PC-9 (cell line): ENCODE measurements at regions not wholly inside any gene's neighbourhood (a gene's known extent, or its start where the extent isn't known, plus 50 kb on each side); places are given as distances from the start of the nearest gene placed in this dataset.

Source experiments
- BruUV-seq: library from RNA; stranded (reverse); fragments of 400-500 nt; replicated peaks from 2 replicates; lab custom pipeline; 2021; lab: Mats Ljungman, UMichigan
- CTCF ChIA-PET: fragments of 300-600 bp; sonication (Branson Sonifier 250); formaldehyde crosslinking; loops from one replicate; lab custom pipeline; 2022; ENCODE audit warnings: antibody characterized with exemption; lab: Charles Lee
- POLR2A ChIA-PET: fragments of 300-600 bp; sonication (Branson Sonifier 250); formaldehyde crosslinking; loops from one replicate; lab custom pipeline; 2022; ENCODE audit warnings: antibody characterized with exemption; ENCODE audit not compliant: unreplicated experiment; lab: Charles Lee
- DNase-seq, 2 experiments: peaks; one replicate each; pipeline versions ENCODE4 v3.0.0 to v3.0.0-alpha.2; 2015 to 2022; ENCODE audit warnings: mixed read lengths in 1 of 2
- H2AFZ ChIP-seq: fragments of 200-600 bp; sonication (generic); 2 replicates; pipeline ENCODE4 v1.8.1; 2017; ENCODE audit warnings: antibody characterized with exemption
- H3F3A ChIP-seq: fragments of 200-600 bp; sonication (generic); 2 replicates; pipeline ENCODE4 v1.8.1; 2017; ENCODE audit warnings: antibody characterized with exemption, mild to moderate bottlenecking, low read depth; ENCODE audit not compliant: insufficient read depth
- H3K27ac ChIP-seq: fragments of 200-600 bp; sonication (generic); 2 replicates; pipeline ENCODE4 v1.6.1; 2016; ENCODE audit warnings: mixed run types
- H3K27me3 ChIP-seq: fragments of 200-600 bp; sonication (generic); 2 replicates; pipeline ENCODE4 v1.6.1; 2016; ENCODE audit warnings: low read depth, mixed run types; ENCODE audit not compliant: insufficient read depth
- H3K36me3 ChIP-seq: fragments of 200-600 bp; sonication (generic); 2 replicates; pipeline ENCODE4 v1.6.1; 2016; ENCODE audit warnings: low read depth, mixed run types
- H3K4me1 ChIP-seq: fragments of 200-600 bp; sonication (generic); replicated peaks from 2 replicates; pipeline ENCODE4 v1.6.1; 2016; ENCODE audit warnings: mixed run types; ENCODE audit not compliant: insufficient read depth
- H3K4me2 ChIP-seq: fragments of 200-600 bp; sonication (generic); 2 replicates; pipeline ENCODE4 v1.6.1; 2017; ENCODE audit warnings: mixed run types
- H3K4me3 ChIP-seq: fragments of 200-600 bp; sonication (generic); 2 replicates; pipeline ENCODE4 v1.6.1; 2016; ENCODE audit warnings: mixed run types
- H3K79me2 ChIP-seq: fragments of 200-600 bp; sonication (generic); 2 replicates; pipeline ENCODE4 v1.6.1; 2017; ENCODE audit warnings: low read depth, mixed run types
- H3K9me2 ChIP-seq: fragments of 200-600 bp; sonication (generic); 2 replicates; pipeline ENCODE4 v1.8.1; 2017; ENCODE audit warnings: mild to moderate bottlenecking; ENCODE audit not compliant: insufficient read depth
- H3K9me3 ChIP-seq: fragments of 200-600 bp; sonication (generic); 2 replicates; pipeline ENCODE4 v1.8.1; 2016; ENCODE audit warnings: low read depth; ENCODE audit not compliant: insufficient read depth
- H4K20me1 ChIP-seq: fragments of 200-600 bp; sonication (generic); 2 replicates; pipeline ENCODE4 v1.8.1; 2017; ENCODE audit not compliant: insufficient read depth
- CTCF ChIP-seq: fragments of 200-600 bp; sonication (generic); conservative IDR thresholded peaks from 2 replicates; pipeline ENCODE4 v1.6.1; 2017; ENCODE audit warnings: mixed run types, antibody characterized with exemption, mild to moderate bottlenecking, moderate library complexity
- EZH2 ChIP-seq: fragments of 200-600 bp; sonication (generic); IDR thresholded peaks from 2 replicates; pipeline ENCODE4 v1.8.0; 2017; ENCODE audit warnings: antibody characterized with exemption, low read depth
- intact Hi-C: fragments of 100-400 bp; cut with micrococcal nuclease; formaldehyde crosslinking; loops from one replicate; pipeline ENCODE4 v1.10.0; 2022; ENCODE audit not compliant: unreplicated experiment

DNA sequence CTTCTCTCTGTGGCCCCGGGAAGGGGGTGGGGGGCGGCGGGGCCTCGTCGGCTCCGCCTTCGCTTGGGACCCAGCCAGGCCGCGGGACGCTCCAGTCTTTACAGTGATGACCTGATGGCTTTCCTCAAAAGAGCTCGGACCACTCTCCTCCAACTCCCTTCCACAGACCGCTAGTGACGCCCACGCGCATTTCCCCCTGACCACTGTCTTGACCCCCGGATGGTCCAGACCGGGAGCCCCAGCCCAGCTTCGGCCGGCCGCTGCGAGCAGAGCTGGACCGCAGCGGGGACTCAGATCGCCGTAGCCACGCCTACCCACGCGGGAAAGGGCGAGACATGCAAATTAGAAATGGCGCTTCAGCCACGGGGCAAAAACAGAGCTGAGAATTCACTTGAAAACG lies 81.6 kb upstream of the RNU2-1 start:
- Histone ChIP-seq H3K4me3 (no peak overlapping the region), H4K20me1 (no peaks in the 10 kb centered on the region), H3K4me1 (peaks cover 4% of the 10 kb centered on the region; the same call in 1 of the 2 replicates), H3K9me3 (0 out of 2 replicates have a peak, but pooled peaks cover 4% of the 10 kb centered on the region), H3K36me3 (no peaks in the 10 kb centered on the region), H3K27ac (no peak overlapping the region), H2AFZ (no peak overlapping the region), H3K79me2 (no peaks in the 10 kb centered on the region), H3K4me2 (no peak overlapping the region), H3F3A (0 out of 2 replicates have a peak, but pooled peaks cover 4% of the 10 kb centered on the region), H3K27me3 (no peaks in the 10 kb centered on the region), H3K9me2 (no peaks in the 10 kb centered on the region)
- no peak for DNase-seq
- ChIA-PET POLR2A (interaction anchor here (0.6 to 1.5 kb wide), 14 partner anchors 45 to 512 kb away, joined by 3 to 20 read pairs (median 5); partner anchors contain the start of genes BRCA1 and TMEM106A), CTCF (interaction anchor here (1.2 kb wide), 1 partner anchor 104 kb away, joined by 4 read pairs; the partner anchor contains the start of gene TMEM106A)
- no peak for TF ChIP-seq CTCF
- TF ChIP-seq EZH2 = no peak
- intact Hi-C loops = no loop called here
- no TSS peak for BruUV-seq

DNA sequence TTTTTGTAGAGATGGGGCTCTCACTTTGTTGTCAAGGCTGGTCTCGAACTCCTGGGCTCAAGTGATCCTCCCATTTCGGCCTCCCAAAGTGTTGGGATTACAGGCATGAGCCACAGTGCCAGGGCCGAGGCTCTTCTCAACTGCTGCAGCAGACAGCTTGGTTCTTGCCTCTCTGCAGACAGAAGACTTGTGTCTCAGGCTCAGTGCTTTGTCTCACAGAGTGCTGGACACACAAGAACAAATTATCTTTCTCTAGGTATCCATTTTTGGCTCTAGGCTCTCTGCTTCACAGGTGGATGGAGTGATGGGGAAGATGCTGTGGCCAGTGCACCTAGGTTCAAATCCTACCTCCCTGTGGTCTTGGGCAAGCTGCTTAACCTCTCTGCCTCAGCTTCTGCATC lies 80.8 kb upstream of the RNU2-1 start:
- H3K9me3 ChIP-seq = 0 out of 2 replicates have a peak, but pooled peaks cover 2% of the 10 kb centered on the region
- H3K4me1 ChIP-seq = peaks cover 4% of the 10 kb centered on the region; the same call in 1 of the 2 replicates
- no peak overlapping the region for H3K4me2 ChIP-seq
- no TSS peak for BruUV-seq
- no peaks in the 10 kb centered on the region for H3K27me3 ChIP-seq
- TF ChIP-seq EZH2 (no peak), CTCF (no peak)
- intact Hi-C loops = no loop called here
- H3F3A ChIP-seq = 0 out of 2 replicates have a peak, but pooled peaks cover 4% of the 10 kb centered on the region
- no peak overlapping the region for H2AFZ ChIP-seq
- no peaks in the 10 kb centered on the region for H3K79me2 ChIP-seq
- POLR2A ChIA-PET = interaction anchor here (1.5 kb wide), 1 partner anchor 46 kb away, joined by 16 read pairs; no protein-coding TSS in a partner anchor
- H3K4me3 ChIP-seq = no peak overlapping the region
- H4K20me1 ChIP-seq = no peaks in the 10 kb centered on the region
- no peaks in the 10 kb centered on the region for H3K9me2 ChIP-seq
- H3K27ac ChIP-seq = no peak overlapping the region
- no peak for DNase-seq
- no peaks in the 10 kb centered on the region for H3K36me3 ChIP-seq
- CTCF ChIA-PET = no interaction called here

DNA sequence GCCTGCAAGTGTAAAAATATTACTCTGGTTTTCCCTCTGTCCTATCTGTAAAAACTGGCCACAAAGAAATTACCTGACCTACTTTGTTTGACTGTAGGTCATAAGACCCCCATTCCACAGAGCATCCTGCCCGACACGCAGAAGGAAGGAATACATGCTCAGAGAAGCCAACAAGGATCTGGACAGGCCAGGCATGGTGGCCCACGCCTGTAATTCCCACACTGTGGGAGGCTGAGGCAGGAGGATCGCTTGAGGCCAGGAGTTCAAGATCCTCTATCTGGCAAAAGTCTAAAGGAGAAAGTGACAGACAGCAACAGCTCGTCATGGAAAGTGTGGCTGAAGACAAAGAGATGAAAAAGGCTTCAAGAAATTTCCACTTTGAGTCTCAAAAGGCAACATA lies 78.2 kb upstream of the RNU2-1 start:
- Histone ChIP-seq H4K20me1 (no peaks in the 10 kb centered on the region), H3K79me2 (no peaks in the 10 kb centered on the region), H3K4me3 (no peak overlapping the region), H3K4me1 (peaks cover 4% of the 10 kb centered on the region; the same call in 1 of the 2 replicates), H3K27ac (no peak overlapping the region), H3K36me3 (no peaks in the 10 kb centered on the region), H3K9me3 (no peaks in the 10 kb centered on the region), H3K27me3 (no peaks in the 10 kb centered on the region), H3F3A (0 out of 2 replicates have a peak, but pooled peaks cover 4% of the 10 kb centered on the region), H2AFZ (no peak overlapping the region), H3K9me2 (no peaks in the 10 kb centered on the region), H3K4me2 (no peak overlapping the region)
- intact Hi-C loops = no loop called here
- no peak for DNase-seq
- BruUV-seq = no TSS peak
- ChIA-PET CTCF (no interaction called here), POLR2A (no interaction called here)
- TF ChIP-seq EZH2 (no peak), CTCF (no peak)
